Type B pancreatic cell (in vitro differentiated cells): ENCODE measurements at regions not wholly inside any gene's neighbourhood (a gene's known extent, or its start where the extent isn't known, plus 50 kb on each side); places are given as distances from the start of the nearest gene placed in this dataset.
"Not testable (repeated sequence)": the region's sequence is repeated elsewhere in the genome, so short reads cannot be mapped to it uniquely, and the experiment has no call there.

Source experiments
- DNase-seq: peaks from one replicate; pipeline ENCODE4 v3.0.0; 2021; ENCODE audit warnings: mixed read lengths; ENCODE audit not compliant: unreplicated experiment; ENCODE audit errors: extremely low spot score
- H3K27ac Mint-ChIP-seq: 2 replicates; pipeline ENCODE4 v1.8.0; 2021; ENCODE audit warnings: mild to moderate bottlenecking, mixed read lengths
- H3K27me3 Mint-ChIP-seq: 2 replicates; pipeline ENCODE4 v1.8.0; 2021; ENCODE audit warnings: mixed read lengths
- H3K36me3 Mint-ChIP-seq: 2 replicates; pipeline ENCODE4 v1.8.0; 2021; ENCODE audit warnings: mixed read lengths
- H3K4me1 Mint-ChIP-seq: one replicate; pipeline ENCODE4 v1.8.0; 2021; ENCODE audit warnings: mixed read lengths; ENCODE audit not compliant: unreplicated experiment
- H3K4me3 Mint-ChIP-seq: 2 replicates; pipeline ENCODE4 v1.8.0; 2021; ENCODE audit warnings: mild to moderate bottlenecking, mixed read lengths
- H3K9me3 Mint-ChIP-seq: 2 replicates; pipeline ENCODE4 v1.8.0; 2021; ENCODE audit warnings: mixed read lengths
- CTCF ChIP-seq: fragments of 200-600 bp; sonication (generic); conservative IDR thresholded peaks from 2 replicates; pipeline ENCODE4 v1.5.0; 2021; ENCODE audit warnings: antibody characterized with exemption, mild to moderate bottlenecking

GRCh38 chr2:91768301-91768700 is 3076.8 kb downstream of the RPIA start:
- H3K27me3 Mint-ChIP-seq, H3K4me1 Mint-ChIP-seq, H3K27ac Mint-ChIP-seq, H3K36me3 Mint-ChIP-seq, H3K9me3 Mint-ChIP-seq, H3K4me3 Mint-ChIP-seq, DNase-seq: not testable (repeated sequence)

GRCh38 chr2:91768997-91769396 is 3077.5 kb downstream of the RPIA start:
- H3K36me3 Mint-ChIP-seq, H3K9me3 Mint-ChIP-seq, H3K27ac Mint-ChIP-seq, H3K4me3 Mint-ChIP-seq, DNase-seq, H3K27me3 Mint-ChIP-seq, H3K4me1 Mint-ChIP-seq: not testable (repeated sequence)

- not testable (repeated sequence) for DNase-seq, H3K27me3 Mint-ChIP-seq, H3K9me3 Mint-ChIP-seq
These were observed 3078.6 kb downstream of the RPIA start for GRCh38 chr2:91770046-91770575.

GRCh38 chr2:91771604-91772003 is 3080.1 kb downstream of the RPIA start:
- H3K27ac Mint-ChIP-seq, H3K27me3 Mint-ChIP-seq, H3K4me3 Mint-ChIP-seq, H3K36me3 Mint-ChIP-seq, H3K9me3 Mint-ChIP-seq, DNase-seq, H3K4me1 Mint-ChIP-seq: not testable (repeated sequence)

More at GRCh38 chr2:91770046-91770575, 3078.6 kb downstream of the RPIA start:
- not testable (repeated sequence) for H3K4me1 Mint-ChIP-seq, H3K36me3 Mint-ChIP-seq, H3K27ac Mint-ChIP-seq, H3K4me3 Mint-ChIP-seq

- not testable (repeated sequence) for H3K4me1 Mint-ChIP-seq, H3K9me3 Mint-ChIP-seq, H3K27me3 Mint-ChIP-seq, DNase-seq, H3K36me3 Mint-ChIP-seq, H3K27ac Mint-ChIP-seq, H3K4me3 Mint-ChIP-seq
These were observed 3080.9 kb downstream of the RPIA start for GRCh38 chr2:91772240-91772937.

- not testable (repeated sequence) for H3K36me3 Mint-ChIP-seq, H3K4me3 Mint-ChIP-seq, DNase-seq, H3K4me1 Mint-ChIP-seq, H3K9me3 Mint-ChIP-seq, H3K27me3 Mint-ChIP-seq, H3K27ac Mint-ChIP-seq
These were observed 3082.3 kb downstream of the RPIA start for GRCh38 chr2:91773810-91774209.

- H3K9me3 Mint-ChIP-seq, H3K36me3 Mint-ChIP-seq, H3K27me3 Mint-ChIP-seq, DNase-seq, H3K27ac Mint-ChIP-seq, H3K4me1 Mint-ChIP-seq, H3K4me3 Mint-ChIP-seq: not testable (repeated sequence)
These were observed 3083.7 kb downstream of the RPIA start for GRCh38 chr2:91775193-91775592.

- H3K9me3 Mint-ChIP-seq, H3K27me3 Mint-ChIP-seq, H3K27ac Mint-ChIP-seq, H3K36me3 Mint-ChIP-seq, H3K4me3 Mint-ChIP-seq, H3K4me1 Mint-ChIP-seq, DNase-seq: not testable (repeated sequence)
These were observed 3088.9 kb downstream of the RPIA start for GRCh38 chr2:91780324-91780723.

- H3K4me1 Mint-ChIP-seq, H3K27me3 Mint-ChIP-seq, H3K27ac Mint-ChIP-seq, H3K4me3 Mint-ChIP-seq, DNase-seq, H3K36me3 Mint-ChIP-seq, H3K9me3 Mint-ChIP-seq: not testable (repeated sequence)
These were observed 3061.8 kb upstream of the TEKT4 start for GRCh38 chr2:91809391-91809790.

- H3K9me3 Mint-ChIP-seq = no peaks in the 10 kb centered on the region
- H3K27me3 Mint-ChIP-seq = no peaks in the 10 kb centered on the region
These were observed 3031.0 kb upstream of the TEKT4 start for GRCh38 chr2:91839904-91840868.

GRCh38 chr2:91842264-91842663 is 3029.0 kb upstream of the TEKT4 start:
- not testable (repeated sequence) for H3K27ac Mint-ChIP-seq, H3K4me1 Mint-ChIP-seq, H3K4me3 Mint-ChIP-seq, H3K9me3 Mint-ChIP-seq, H3K36me3 Mint-ChIP-seq, H3K27me3 Mint-ChIP-seq
- DNase-seq = peak; percentile 36

More at GRCh38 chr2:91839904-91840868, 3031.0 kb upstream of the TEKT4 start:
- no peak for TF ChIP-seq CTCF
- Mint-ChIP-seq H3K4me3 (no peak overlapping the region), H3K36me3 (no peaks in the 10 kb centered on the region), H3K27ac (no peak overlapping the region), H3K4me1 (no peaks in the 10 kb centered on the region)
- peak; percentile 48 for DNase-seq

GRCh38 chr2:91842913-91843312 is 3028.3 kb upstream of the TEKT4 start:
- peak; percentile 27 for DNase-seq
- not testable (repeated sequence) for H3K27ac Mint-ChIP-seq, H3K4me1 Mint-ChIP-seq, H3K9me3 Mint-ChIP-seq, H3K27me3 Mint-ChIP-seq, H3K36me3 Mint-ChIP-seq, H3K4me3 Mint-ChIP-seq
